ES-I3 (cell line): ENCODE measurements at regions not wholly inside any gene's neighbourhood (a gene's known extent, or its start where the extent isn't known, plus 50 kb on each side); places are given as distances from the start of the nearest gene placed in this dataset.

Experiments
- H3K36me3 ChIP-seq: 2 replicates; pipeline ENCODE4 v1.6.1; 2013; ENCODE audit warnings: mild to moderate bottlenecking, low read length, control low read depth, moderate library complexity; ENCODE audit not compliant: insufficient read depth
- H3K4me1 ChIP-seq: 2 replicates; pipeline ENCODE4 v1.6.1; 2013; ENCODE audit warnings: mild to moderate bottlenecking, control low read depth, low read length; ENCODE audit not compliant: insufficient read depth
- H3K9ac ChIP-seq: 2 replicates; pipeline ENCODE4 v1.6.1; 2013; ENCODE audit warnings: low read depth, mild to moderate bottlenecking, low read length, moderate library complexity
- H3K9me3 ChIP-seq: 2 replicates; pipeline ENCODE4 v1.6.1; 2013; ENCODE audit warnings: mild to moderate bottlenecking, low read length, moderate library complexity; ENCODE audit not compliant: control insufficient read depth, insufficient read depth

DNA sequence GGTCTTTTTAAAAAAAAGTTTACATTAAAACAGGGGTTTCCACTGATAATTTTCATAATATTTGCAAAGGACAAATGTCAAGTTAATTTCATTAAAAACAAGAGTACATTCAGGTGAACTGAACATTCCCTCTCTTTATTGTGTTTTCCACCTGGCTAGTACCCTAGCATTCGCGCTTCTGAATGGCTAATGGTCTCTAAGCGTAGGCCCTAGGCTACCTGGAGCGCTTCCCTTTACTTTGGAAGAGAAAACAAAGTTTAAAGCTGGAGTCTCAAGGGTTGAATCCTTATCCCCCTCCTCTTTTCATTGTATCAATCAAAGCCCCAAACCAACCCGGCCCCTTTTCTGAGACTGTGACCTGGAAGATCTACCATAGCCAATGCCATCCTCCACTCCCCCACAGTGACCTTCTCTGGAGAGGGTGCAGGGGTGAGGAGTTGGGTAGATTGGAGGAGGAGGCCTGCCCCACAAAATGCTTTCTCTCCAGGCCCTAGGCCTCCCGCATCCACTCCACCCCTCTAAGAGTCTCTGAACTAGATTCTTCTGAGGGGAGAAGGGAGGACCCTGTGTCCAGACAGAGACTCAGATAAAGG lies 73.3 kb upstream of the TBCA start:
- H3K36me3 ChIP-seq = no peaks in the 10 kb centered on the region
- no peaks in the 10 kb centered on the region for H3K9me3 ChIP-seq
- H3K4me1 ChIP-seq = peaks cover 10% of the 10 kb centered on the region; the same call in 1 of the 2 replicates
- H3K9ac ChIP-seq = no peak overlapping the region

DNA sequence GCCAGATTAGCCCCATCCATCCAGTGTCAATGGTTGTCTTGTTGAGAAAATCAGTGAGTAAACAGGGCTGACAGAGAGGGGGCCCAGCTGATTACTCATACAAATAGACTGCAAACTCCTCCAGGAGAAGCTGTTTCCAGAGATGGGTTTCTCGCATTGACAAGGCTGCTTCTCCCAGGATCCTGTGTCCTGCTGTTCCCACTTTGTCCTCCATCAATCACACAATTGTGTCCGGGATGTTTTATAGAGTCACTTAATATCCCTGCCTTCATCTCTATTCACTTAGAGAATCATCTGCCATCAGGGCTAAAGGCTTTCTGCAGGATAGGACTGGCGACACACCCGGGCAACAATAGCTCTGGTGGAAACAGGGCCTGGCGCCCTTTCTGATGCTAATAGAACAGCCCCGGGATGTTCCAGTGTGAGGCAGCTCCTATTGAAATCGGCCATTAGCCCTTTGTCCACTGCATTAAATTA lies 71.7 kb upstream of the TBCA start:
- peaks cover 10% of the 10 kb centered on the region; the same call in 1 of the 2 replicates for H3K4me1 ChIP-seq
- H3K9ac ChIP-seq = no peak overlapping the region
- H3K9me3 ChIP-seq = no peaks in the 10 kb centered on the region
- H3K36me3 ChIP-seq = no peaks in the 10 kb centered on the region

DNA sequence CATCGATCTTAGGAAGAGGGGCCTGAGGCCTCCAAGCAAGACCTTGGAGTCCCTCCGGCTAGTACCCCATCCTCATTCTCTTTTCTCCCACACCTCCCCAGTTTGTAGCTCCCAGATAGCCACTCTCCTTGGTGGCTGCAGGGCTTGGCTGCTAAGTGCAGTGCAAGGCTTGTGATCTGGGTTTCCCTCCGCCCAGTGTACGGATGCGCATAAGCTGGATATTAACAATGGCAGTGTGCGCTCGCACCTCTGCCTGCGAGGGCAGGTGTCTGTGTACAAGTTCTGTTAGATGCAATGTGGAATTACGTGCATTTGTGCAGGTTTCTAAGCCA lies 71.0 kb upstream of the TBCA start:
- H3K36me3 ChIP-seq = no peaks in the 10 kb centered on the region
- no peaks in the 10 kb centered on the region for H3K9me3 ChIP-seq
- H3K4me1 ChIP-seq = peaks cover 10% of the 10 kb centered on the region; the same call in 1 of the 2 replicates
- no peak overlapping the region; the same call in 1 of the 2 replicates for H3K9ac ChIP-seq

DNA sequence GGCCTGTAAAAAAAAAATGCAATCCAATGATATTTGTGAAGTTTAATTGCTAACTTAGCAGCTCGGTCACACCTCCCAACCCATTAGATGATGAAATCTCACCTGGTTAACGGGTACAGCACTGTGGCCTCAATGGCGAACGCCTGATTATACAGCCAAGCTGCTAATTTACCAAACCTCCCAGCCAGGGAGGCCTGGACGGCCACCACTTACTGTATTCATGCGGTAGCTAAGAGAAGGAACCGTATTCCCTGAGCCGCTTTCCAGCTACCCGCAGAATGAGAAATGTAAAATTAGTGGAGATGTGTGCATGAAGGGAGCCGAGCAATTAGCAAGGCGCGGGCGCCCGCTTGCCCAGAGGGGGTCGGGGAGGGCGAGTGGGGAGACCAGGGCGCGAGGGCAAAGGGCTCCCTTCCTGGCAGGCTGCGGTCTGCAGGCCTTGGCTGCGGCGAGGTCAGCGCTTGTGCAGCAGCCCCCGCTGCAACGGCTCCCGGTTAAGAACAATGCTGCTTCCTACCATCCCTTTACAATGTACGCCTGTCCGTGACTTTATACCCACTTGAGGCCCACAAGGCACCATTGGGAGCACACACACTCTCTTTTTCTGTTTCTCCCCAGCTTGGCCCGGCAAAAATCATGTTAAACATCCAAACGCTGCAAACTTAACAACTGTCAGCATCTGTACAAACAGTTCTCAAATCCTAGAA lies 70.4 kb upstream of the TBCA start:
- no peaks in the 10 kb centered on the region for H3K9me3 ChIP-seq
- peaks cover 10% of the 10 kb centered on the region; the same call in 1 of the 2 replicates for H3K4me1 ChIP-seq
- H3K36me3 ChIP-seq = no peaks in the 10 kb centered on the region
- no peak overlapping the region for H3K9ac ChIP-seq

DNA sequence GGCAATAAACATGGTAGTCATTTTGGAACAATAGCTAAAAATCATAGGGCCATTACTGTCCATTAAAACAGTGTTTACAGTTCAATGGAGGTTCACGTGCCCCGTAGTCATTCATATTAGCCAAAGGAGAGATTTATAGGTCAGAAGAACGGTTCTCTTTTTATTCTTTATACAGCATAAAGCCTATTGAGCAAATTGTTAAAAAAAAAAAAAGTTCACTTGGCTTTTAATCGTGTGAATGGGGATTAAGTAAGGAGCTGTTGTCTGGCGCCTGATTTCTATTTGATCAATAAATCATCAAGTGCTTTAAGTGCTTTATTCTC lies 69.1 kb upstream of the TBCA start:
- H3K4me1 ChIP-seq = peaks cover 10% of the 10 kb centered on the region; the same call in 1 of the 2 replicates
- H3K9me3 ChIP-seq = no peaks in the 10 kb centered on the region
- no peak overlapping the region for H3K9ac ChIP-seq
- no peaks in the 10 kb centered on the region for H3K36me3 ChIP-seq

DNA sequence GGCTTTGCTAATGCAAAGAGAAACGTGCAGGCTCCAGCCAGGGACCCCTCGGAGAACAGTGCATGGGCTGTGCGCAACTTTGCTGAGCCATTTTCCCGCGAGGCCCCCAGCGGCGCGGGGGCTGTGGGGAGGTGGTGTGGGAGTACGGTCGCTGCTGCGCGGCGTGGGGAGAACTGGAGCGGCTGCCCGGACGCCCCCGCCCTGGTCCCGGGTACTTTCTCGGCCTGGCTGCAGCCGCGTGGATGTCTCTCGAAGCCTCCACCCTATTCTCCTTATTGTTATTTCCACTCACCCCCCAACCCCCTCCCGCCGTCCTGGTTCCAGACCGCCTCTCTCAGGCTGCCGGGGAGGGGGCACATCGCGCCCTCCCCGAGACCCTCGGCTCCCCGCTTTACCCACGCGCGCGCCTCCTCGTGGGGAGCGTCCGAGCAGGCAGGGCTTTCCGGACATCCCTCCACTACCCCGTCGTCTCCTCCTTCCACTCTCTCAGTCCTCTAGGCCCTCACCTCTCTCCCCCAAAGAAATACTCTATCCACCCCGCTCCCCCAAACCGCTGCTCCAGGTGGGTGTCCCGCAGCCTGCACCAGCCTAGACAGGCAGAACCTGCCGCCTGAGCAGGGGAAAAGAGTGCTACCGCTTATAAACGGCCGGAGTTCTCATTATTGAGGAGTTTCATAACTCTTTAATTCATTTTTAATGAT lies 68.6 kb upstream of the TBCA start:
- H3K9ac ChIP-seq = peak overlapping the region; percentile 60; the same call in 1 of the 2 replicates
- H3K36me3 ChIP-seq = no peaks in the 10 kb centered on the region
- H3K4me1 ChIP-seq = peaks cover 10% of the 10 kb centered on the region; the same call in 1 of the 2 replicates
- H3K9me3 ChIP-seq = no peaks in the 10 kb centered on the region

DNA sequence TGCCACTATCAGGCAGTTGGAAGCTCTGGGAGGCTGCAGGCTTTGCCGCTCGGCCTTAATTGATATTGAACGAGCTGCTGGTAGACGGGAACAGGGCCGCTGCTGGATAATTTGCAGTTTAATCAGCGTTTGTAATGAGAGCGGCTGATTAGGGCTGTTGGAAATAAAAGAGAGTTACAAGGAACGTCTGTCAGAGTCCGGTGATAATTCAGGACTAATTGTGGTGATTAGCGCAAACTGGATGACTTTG lies 68.2 kb upstream of the TBCA start:
- no peaks in the 10 kb centered on the region for H3K9me3 ChIP-seq
- H3K9ac ChIP-seq = peak overlapping the region; percentile 60
- H3K36me3 ChIP-seq = no peaks in the 10 kb centered on the region
- H3K4me1 ChIP-seq = peaks cover 10% of the 10 kb centered on the region; the same call in 1 of the 2 replicates

DNA sequence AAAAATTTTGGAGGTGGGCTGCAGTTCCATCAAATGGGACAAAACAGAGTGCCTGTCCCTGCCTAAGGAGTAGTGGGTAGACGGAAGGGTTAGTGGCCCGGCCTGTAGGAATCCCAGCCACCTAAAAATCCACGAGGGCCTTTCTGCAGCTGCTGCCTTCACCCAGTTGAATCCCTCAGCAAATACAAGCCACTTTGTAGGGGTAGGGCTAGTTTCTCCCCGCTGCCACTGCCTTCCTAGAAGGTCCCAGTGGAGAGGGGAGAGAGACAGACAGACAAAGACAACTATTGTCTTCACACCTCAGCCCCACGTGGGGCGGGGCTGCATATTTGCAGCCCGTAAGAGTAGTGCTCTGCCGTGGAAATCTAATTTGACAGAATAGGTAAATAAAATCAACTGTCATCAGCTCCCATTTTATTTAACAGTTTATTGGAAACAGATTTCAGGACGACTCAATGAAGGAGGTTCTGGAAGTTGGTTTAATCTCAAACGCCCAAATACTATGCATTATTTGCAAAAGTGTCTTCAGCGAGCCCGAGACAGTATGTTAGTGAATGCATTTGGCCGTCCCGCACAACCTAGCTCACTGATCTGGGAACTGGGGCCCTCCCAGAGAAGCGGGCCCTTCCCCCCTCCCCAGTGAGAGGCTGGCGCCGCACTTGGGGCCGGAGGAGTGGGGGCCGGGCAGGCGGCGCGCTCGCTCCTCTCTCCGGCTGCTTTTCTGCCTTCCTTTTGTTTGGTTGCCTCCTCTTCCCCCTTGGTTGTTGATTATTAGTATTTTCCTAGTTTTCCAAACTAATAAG lies 67.6 kb upstream of the TBCA start:
- peaks cover 10% of the 10 kb centered on the region; the same call in 1 of the 2 replicates for H3K4me1 ChIP-seq
- no peaks in the 10 kb centered on the region for H3K9me3 ChIP-seq
- H3K36me3 ChIP-seq = no peaks in the 10 kb centered on the region
- H3K9ac ChIP-seq = peak overlapping the region; percentile 60

DNA sequence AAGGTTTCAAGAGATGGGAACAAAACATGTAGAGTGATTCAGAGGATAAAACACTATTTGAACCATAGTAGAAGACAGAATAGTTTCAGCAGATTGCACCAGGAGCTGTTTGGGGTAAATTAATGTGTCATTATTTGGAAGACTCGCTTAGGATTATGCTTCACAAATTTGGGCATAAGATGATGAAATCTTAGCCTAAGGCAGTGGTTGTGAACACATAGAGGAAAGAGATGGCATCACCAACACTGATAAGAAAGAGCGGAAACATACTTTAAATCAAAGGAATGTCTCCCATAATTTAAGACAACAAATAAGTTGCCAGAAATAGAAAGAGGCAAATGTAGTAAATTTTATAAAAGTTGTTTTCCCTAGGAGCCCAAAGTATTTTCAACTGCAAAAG lies 66.1 kb upstream of the TBCA start:
- Histone ChIP-seq H3K9ac (no peak overlapping the region), H3K36me3 (no peaks in the 10 kb centered on the region), H3K9me3 (no peaks in the 10 kb centered on the region), H3K4me1 (peaks cover 7% of the 10 kb centered on the region; the same call in 1 of the 2 replicates)

DNA sequence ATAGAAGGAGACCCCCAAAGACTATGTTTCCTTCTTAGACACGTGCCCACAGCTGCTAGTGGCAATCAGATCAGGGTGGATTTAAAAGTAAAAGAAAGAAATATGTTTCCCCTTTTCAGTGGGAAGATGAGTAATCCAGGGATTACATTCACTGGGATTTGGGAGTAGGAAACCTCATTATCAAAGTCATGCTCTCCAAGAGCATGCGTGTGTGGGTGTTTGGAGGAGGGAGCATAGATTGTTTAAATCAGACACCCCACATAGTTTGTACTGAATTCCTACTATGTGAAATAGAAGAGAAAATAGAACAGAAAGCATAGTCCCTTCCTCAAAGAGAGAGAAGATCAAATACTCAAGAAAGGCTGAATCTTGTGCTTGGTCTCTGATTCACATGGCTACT lies 65.5 kb upstream of the TBCA start:
- Histone ChIP-seq H3K9ac (no peak overlapping the region), H3K9me3 (no peaks in the 10 kb centered on the region)

DNA sequence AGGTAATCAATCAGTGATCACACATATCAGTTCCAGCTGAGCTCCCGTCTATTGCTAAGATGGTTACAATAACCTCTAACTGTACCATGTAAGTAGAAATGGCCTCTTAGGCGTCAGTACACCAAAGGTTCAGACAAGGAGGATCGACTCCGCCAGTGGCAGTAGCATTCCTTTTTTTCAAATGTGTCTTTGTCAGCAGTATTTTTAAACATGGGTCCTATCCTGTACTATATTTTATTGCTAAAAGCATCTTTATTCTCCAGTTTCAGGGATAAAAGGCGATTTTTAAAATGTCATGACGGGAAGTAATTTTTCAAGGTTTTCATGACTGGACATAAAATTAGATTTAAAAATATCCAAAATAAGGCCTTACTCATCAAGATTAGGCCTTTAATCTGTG lies 64.8 kb upstream of the TBCA start:
- no peaks in the 10 kb centered on the region for H3K4me1 ChIP-seq
- no peak overlapping the region for H3K9ac ChIP-seq
- no peaks in the 10 kb centered on the region for H3K9me3 ChIP-seq
- H3K36me3 ChIP-seq = no peaks in the 10 kb centered on the region

More for the DNA sequence above, 65.5 kb upstream of the TBCA start:
- no peaks in the 10 kb centered on the region for H3K36me3 ChIP-seq
- H3K4me1 ChIP-seq = peaks cover 3% of the 10 kb centered on the region; the same call in 1 of the 2 replicates

DNA sequence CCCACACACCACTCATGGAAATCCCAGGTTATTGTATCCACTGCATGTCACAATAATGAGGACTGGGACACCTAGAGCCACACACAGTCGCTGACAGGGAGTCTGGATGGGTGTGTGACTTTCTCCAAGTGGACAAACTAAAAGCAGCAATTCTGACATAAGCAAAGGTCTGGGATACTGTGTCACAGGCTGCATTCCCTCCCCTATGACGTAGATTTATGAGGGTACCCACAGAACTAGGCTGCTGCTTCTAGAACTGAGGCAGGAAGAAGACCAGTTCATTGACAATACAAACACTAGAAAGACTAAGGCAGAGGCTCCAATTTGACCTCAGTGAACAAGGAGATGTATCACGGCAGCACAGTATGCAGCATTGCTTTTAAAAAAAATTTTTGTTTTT lies 63.6 kb upstream of the TBCA start:
- H3K36me3 ChIP-seq = no peaks in the 10 kb centered on the region
- H3K9ac ChIP-seq = no peak overlapping the region
- no peaks in the 10 kb centered on the region for H3K9me3 ChIP-seq
- no peaks in the 10 kb centered on the region for H3K4me1 ChIP-seq

DNA sequence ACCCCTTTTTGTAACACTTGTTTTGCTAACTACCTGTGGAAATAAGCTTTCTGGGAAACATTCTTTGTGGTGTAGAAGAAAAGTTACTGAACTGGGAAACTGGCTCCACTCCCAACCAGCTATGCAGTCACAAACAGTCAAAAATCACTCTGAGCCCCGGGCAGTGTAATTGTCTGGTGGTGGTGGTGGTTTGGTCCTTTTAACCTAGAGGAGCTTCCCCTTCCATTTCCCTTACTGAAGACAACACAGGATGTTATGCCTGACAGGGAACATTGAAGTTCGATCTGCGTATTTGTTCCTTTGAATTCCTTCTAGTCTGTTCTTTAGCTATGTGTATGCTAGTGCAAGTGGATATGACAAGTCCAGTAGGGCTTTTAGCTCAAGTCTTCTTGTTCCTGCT lies 56.8 kb upstream of the TBCA start:
- Histone ChIP-seq H3K9me3 (no peaks in the 10 kb centered on the region), H3K4me1 (peaks cover 12% of the 10 kb centered on the region; the same call in 1 of the 2 replicates), H3K36me3 (no peaks in the 10 kb centered on the region), H3K9ac (no peak overlapping the region)

DNA sequence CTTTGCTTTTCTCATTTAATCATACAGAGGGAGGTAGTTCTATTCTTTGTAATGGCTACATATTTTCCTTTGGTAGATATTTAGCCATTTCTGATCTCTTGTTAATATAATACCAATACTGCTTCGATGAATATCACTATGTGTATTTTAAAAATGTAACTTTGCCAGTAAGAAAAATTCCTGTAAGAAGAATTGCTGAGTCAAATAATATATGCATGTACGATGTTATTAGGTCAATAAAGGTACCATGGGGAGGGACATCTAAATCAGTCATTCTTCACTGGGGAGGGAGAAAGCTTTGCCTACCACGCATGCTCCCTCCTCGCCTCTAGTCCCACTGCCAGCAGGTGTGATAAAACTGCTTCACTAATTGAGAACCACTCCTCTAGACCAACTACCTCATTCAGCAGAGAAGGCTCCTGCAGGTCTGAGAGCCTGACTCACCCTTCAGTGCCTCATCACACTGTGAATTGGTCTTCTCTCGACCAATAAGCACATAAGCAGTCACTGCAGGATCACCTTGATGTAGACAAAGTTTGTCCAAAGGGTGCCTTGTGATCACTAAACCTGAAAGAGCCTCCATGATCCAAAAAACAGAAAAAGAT lies 56.1 kb upstream of the TBCA start:
- no peaks in the 10 kb centered on the region for H3K9me3 ChIP-seq
- H3K4me1 ChIP-seq = peaks cover 12% of the 10 kb centered on the region; the same call in 1 of the 2 replicates
- no peaks in the 10 kb centered on the region for H3K36me3 ChIP-seq
- H3K9ac ChIP-seq = no peak overlapping the region
